ENCODE measurements at regions not wholly inside any gene's neighbourhood (a gene's known extent, or its start where the extent isn't known, plus 50 kb on each side); places are given as distances from the start of the nearest gene placed in this dataset.
"Not testable (repeated sequence)": the region's sequence is repeated elsewhere in the genome, so short reads cannot be mapped to it uniquely, and the experiment has no call there.

DNA sequence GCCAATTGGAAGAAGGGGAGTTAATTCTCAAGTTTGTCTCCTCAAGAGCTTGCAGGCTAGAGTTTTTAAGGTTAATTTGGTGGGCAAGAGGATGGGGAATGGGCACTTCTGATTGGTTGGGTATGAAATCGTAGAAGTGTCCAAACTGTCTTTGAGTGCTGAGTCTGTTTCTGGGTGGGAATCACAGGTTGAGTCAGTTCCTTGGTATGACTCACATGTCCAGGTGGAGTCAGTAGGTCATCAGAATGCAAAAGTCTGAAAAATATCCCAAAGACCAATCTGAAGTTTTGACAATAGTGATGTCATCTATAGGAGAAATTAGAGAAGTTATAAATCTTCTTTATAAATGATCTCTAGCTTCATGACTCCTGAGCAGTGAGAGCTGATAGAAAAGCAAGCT lies 1252.2 kb downstream of the REEP3 start:
- no peak for TF ChIP-seq POLR2A (IDR thresholded peaks at IDR 0.05)
- TF ChIP-seq, protein P1, sequence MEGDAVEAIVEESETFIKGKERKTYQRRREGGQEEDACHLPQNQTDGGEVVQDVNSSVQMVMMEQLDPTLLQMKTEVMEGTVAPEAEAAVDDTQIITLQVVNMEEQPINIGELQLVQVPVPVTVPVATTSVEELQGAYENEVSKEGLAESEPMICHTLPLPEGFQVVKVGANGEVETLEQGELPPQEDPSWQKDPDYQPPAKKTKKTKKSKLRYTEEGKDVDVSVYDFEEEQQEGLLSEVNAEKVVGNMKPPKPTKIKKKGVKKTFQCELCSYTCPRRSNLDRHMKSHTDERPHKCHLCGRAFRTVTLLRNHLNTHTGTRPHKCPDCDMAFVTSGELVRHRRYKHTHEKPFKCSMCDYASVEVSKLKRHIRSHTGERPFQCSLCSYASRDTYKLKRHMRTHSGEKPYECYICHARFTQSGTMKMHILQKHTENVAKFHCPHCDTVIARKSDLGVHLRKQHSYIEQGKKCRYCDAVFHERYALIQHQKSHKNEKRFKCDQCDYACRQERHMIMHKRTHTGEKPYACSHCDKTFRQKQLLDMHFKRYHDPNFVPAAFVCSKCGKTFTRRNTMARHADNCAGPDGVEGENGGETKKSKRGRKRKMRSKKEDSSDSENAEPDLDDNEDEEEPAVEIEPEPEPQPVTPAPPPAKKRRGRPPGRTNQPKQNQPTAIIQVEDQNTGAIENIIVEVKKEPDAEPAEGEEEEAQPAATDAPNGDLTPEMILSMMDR (IDR thresholded peaks at IDR 0.05): no peak
- Histone ChIP-seq H3K9me3 (no peaks in the 10 kb centered on the region), H3K4me3 (no peak overlapping the region), H3K27me3 (no peaks in the 10 kb centered on the region), H3K36me3 (no peaks in the 10 kb centered on the region), H3K4me1 (no peaks in the 10 kb centered on the region), H3K27ac (no peak overlapping the region)
- WGBS, 2 donors: 36 to 69% methylated on average over 1 of the region's 1 CpG
- DNase-seq: no peak
- intact Hi-C loops (cut with DNase I): no loop called here

DNA sequence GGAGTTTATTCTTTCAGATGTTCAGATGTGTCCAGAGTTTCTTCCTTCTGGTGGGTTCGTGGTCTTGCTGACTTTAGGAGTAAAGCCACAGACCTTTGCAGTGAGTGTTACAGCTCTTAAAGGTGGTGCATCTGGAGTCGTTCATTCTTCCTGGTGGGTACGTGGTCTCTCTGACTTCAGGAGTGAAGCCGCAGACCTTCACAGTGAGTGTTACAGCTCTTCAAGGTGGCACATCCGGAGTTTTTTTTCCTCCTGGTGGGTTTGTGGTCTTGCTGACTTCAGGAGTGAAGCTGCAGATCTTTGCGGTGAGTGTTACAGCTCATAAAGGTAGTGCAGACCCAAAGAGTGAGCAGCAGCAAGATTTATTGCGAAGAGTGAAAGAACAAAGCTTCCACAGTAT lies 1263.2 kb downstream of the REEP3 start:
- H3K27ac ChIP-seq; H3K4me1 ChIP-seq; H3K4me3 ChIP-seq; H3K27me3 ChIP-seq; DNase-seq; H3K36me3 ChIP-seq; H3K9me3 ChIP-seq; intact Hi-C loops (cut with DNase I): not testable (repeated sequence)
- 54 to 75% methylated on average over 3 to 5 of the region's 7 CpGs for WGBS, 2 donors

DNA sequence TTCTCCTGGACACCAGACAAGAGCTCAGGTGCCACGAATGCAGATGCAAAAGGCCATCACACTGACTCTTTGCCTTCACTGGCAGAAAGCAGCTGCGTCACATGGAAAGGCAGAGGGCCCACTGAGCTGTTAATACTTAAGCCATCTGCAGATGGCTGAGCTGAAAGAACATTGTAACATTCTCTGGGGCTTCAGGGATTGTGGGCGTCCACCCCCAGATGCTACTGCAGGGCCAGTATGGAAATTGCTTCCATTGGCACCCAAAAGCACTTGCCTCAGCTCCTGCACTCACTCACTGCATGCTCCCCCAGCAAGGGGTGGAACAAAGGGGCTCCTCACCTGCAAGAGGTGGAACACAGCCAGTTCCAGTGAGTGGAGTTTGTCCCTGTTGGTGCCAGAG lies 1264.6 kb downstream of the REEP3 start:
- Histone ChIP-seq H3K27me3 (no peaks in the 10 kb centered on the region), H3K9me3 (peaks cover 0 to 7% (median 0%) of the 10 kb centered on the region in 3 donors), H3K4me1 (no peaks in the 10 kb centered on the region), H3K36me3 (no peaks in the 10 kb centered on the region), H3K27ac (no peak overlapping the region), H3K4me3 (no peak overlapping the region)
- TF ChIP-seq, protein P1 (IDR thresholded peaks at IDR 0.05): no peak
- TF ChIP-seq POLR2A (IDR thresholded peaks at IDR 0.05): no peak
- no peak for DNase-seq
- intact Hi-C loops (cut with DNase I): no loop called here
- 70 to 71% methylated on average over 1 to 3 of the region's 3 CpGs for WGBS, 2 donors

GRCh38 chr10:64786989-64787388 lies 1265.8 kb downstream of the REEP3 start:
- intact Hi-C loops (cut with DNase I): no loop called here
- Histone ChIP-seq H3K9me3 (peaks cover 0 to 7% (median 0%) of the 10 kb centered on the region in 3 donors), H3K27me3 (no peaks in the 10 kb centered on the region), H3K27ac (no peak overlapping the region), H3K4me3 (no peak overlapping the region), H3K4me1 (no peaks in the 10 kb centered on the region), H3K36me3 (no peaks in the 10 kb centered on the region)
- no peak for DNase-seq
- TF ChIP-seq POLR2A (IDR thresholded peaks at IDR 0.05): no peak
- TF ChIP-seq, protein P1 (IDR thresholded peaks at IDR 0.05): no peak
- 73% methylated on average over 2 of the region's 2 CpGs for WGBS, 2 donors

- 60 to 67% methylated on average over 3 of the region's 3 CpGs for WGBS, 2 donors
- Histone ChIP-seq H3K4me3 (no peak overlapping the region), H3K36me3 (no peaks in the 10 kb centered on the region), H3K4me1 (no peaks in the 10 kb centered on the region), H3K9me3 (no peaks in the 10 kb centered on the region), H3K27ac (no peak overlapping the region), H3K27me3 (no peaks in the 10 kb centered on the region)
- DNase-seq: no peak
- intact Hi-C loops (cut with DNase I): no loop called here
- TF ChIP-seq, protein P1 (IDR thresholded peaks at IDR 0.05): no peak
- TF ChIP-seq POLR2A (IDR thresholded peaks at IDR 0.05): no peak
Measured at GRCh38 chr10:64795847-64796246, 1274.6 kb downstream of the REEP3 start.

DNA sequence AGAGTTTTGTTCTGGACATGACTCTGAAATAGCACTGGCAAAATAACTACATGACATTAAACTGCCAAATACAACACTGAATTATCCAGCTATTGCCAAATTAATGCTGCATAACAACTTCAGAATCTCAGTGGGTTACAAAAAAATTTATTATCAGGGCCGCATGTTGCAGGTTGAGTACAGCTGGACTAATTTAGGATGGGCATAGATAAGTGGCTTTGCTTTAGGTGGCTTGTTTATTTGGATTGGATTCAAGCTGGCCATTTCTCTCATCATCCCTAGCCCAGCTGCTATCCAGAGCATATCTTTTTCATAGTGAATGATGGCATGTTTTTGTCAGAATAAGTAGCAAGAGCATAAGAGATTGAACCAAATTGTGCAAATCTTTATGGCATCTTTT lies 1277.1 kb downstream of the REEP3 start:
- H3K36me3 ChIP-seq: no peaks in the 10 kb centered on the region
- H3K27ac ChIP-seq: no peak overlapping the region
- no peaks in the 10 kb centered on the region for H3K27me3 ChIP-seq
- no peak for DNase-seq
- no peaks in the 10 kb centered on the region for H3K4me1 ChIP-seq
- H3K9me3 ChIP-seq: peaks cover 0 to 10% (median 0%) of the 10 kb centered on the region in 3 donors
- 35 to 58% methylated on average over 1 of the region's 1 CpG for WGBS, 2 donors
- H3K4me3 ChIP-seq: no peak overlapping the region
- TF ChIP-seq POLR2A (IDR thresholded peaks at IDR 0.05): no peak
- TF ChIP-seq, protein P1 (IDR thresholded peaks at IDR 0.05): no peak
- intact Hi-C loops (cut with DNase I): no loop called here

- DNase-seq; H3K4me3 ChIP-seq; H3K27ac ChIP-seq; H3K27me3 ChIP-seq; H3K4me1 ChIP-seq; intact Hi-C loops (cut with DNase I); H3K36me3 ChIP-seq: not testable (repeated sequence)
- H3K9me3 ChIP-seq: peaks cover 0 to 12% (median 11%) of the 10 kb centered on the region in 3 donors
Measured at GRCh38 chr10:64808233-64808632, 1287.0 kb downstream of the REEP3 start.

DNA sequence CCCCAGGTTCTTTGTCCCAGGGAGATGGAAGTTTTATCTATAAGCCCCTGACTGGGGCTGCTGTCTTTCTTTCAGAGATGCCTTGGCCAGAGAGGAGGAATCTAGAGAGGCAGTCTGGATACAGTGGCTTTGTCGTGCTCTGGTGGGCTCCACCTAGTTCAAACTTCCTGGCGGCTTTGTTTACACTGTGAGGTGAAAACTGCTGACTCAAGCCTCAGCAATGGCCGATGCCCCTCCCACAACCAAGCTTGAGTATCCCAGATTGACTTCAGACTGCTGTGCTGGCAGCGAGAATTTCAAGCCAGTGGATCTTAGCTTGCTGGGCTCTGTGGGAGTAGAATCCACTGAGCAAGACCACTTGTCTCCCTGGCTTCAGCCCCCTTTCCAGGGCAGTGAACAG lies 1288.8 kb downstream of the REEP3 start:
- peaks cover 0 to 11% (median 6%) of the 10 kb centered on the region in 3 donors for H3K9me3 ChIP-seq
- H3K36me3 ChIP-seq; H3K27ac ChIP-seq; H3K27me3 ChIP-seq; intact Hi-C loops (cut with DNase I); H3K4me1 ChIP-seq; DNase-seq; H3K4me3 ChIP-seq: not testable (repeated sequence)
- WGBS, 2 donors: 40 to 43% methylated on average over 1 to 4 of the region's 4 CpGs

All from esophagus squamous epithelium (tissue), 5 donors.